HG02852 (cell line): ENCODE measurements at regions not wholly inside any gene's neighbourhood (a gene's known extent, or its start where the extent isn't known, plus 50 kb on each side); places are given as distances from the start of the nearest gene placed in this dataset.
"Not testable (repeated sequence)": the region's sequence is repeated elsewhere in the genome, so short reads cannot be mapped to it uniquely, and the experiment has no call there.

ENCODE experiments used
- ATAC-seq: cut with Tn5 transposase; IDR thresholded peaks from one replicate; pipeline ENCODE4 v1.9.1; 2021; ENCODE audit warnings: mild to moderate bottlenecking, moderate library complexity; ENCODE audit not compliant: unreplicated experiment

DNA sequence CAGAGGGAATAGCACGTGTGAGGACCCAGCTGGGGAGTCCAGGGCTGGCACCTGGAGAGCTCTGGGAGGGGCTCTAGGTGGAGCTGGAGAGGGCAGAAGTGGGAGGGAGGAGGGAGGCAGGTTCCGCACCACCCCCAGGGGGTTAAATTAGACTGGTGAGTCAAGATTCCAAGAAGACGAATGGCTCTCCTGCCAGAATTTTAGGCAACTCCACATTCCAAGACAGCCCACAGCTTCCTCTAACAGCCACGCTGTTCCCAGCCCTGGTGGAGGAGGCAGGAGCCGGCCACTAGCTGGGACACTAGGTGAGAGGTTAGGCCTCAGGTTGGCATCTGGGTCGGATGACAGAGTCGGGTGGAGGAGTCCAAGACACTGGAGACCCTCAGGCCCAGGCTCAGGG, 60.2 kb downstream of the TFAP2C start:
- no peak for ATAC-seq

DNA sequence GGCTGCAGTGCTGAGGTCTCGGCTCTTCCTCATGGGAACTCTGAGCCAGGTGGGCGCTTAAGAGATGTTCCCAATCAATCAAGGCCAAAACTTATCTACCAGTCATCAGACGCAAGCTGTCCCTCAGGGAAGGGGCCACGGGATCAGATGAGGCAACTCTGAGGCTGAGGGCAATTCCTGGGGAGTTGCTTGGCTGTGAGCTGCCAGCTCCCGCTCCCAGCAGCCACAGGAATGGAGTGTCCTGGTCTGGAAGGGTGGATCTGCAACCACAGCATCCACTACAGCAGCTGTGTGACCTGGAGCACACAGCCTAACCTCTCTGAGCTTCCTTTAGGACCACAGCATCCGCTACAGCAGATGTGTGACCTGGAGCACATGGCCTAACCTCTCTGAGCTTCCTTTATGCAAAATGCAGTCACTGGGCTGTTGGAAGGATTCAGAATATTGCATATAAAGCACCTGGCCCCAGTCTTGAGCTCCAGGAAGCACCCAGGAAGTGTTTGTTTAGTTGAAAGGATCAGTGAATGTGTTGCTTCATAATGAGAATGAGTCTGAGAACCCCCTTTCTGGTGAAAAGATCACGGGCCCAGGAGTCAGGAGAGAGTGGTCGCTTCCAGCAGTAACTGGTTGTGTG, 60.9 kb downstream of the TFAP2C start:
- ATAC-seq: no peak

DNA sequence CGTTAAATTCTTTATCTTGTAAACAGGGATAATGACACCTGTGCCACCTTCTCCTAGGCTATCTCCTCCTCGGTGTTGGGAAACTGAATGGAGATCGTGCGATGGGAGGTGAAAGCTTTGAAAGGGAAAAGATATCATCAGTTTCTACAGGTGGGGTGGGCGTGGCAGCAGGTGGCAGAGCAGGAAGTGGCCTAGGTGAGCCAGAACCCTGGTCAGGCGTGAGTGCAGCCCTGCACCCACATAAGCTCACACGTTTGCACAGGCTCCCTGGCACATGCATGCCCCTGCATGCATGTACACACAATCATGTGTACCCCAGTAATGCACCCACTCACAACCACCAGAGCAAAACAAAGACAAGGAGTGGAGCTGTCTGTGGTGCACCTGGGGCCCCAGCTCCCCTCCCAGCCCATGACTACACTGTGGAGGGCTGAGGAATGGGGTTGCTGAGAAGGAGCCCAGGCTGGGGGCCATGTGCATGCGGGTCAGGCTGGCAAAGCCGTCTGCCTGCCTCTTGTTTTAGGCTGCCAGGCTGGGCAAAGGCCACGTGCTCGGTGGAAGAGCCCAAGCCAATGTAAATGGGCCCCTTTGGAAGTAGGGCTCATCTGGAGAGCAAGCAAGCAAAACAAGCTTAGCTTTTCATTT, 61.5 kb downstream of the TFAP2C start:
- ATAC-seq: no peak

DNA sequence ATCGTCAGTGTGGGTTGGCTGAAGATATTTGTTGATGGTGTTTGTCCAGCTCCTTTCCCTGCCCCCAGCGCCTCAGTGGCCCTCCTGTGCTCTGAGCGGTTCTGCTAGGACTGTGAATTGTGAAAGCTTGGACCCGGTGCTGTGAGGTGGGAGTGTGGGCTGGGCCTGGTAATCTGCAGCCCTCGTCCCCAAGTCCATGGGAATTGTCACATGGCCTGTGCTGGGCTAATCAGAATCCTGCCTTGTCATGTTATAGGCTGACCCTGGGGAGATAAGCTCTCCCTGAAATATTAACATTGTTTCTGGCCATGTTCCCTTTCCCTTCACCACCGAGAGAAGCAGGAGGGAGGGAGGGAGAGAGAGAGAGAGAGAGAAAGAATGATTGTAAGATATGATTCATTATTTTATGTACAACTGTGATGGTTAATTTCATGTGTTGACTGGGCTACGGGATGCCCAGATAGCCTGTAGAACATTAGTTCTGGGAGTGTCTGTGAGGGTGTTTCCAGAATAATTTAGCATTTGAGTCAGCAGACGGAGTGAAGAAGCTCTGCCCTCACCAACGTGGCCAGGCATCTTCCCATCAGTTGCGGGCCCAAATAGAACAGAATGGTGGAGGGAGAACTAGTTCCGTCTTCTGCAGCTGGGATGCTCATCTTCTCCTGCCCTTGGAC, 62.4 kb downstream of the TFAP2C start:
- ATAC-seq: no peak

DNA sequence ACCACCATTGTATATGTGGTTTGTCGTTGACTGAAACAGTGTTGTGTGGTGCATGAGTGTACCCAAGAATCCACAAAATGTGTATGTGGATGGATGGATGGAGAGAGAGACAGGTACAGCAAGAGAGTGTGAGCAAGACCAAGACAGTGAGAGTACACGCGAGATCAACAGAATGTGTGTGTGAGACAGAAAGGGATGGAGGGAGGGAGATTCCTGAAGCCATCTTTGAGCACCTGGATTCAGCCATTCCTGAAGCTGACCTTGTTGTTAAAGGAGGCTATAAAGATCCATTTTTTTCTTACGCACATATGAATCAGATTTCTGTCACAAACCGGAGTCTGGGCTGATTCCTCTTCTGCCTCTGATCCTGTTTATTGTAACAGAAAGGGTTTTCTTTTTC, 64.1 kb downstream of the TFAP2C start:
- ATAC-seq: no peak

DNA sequence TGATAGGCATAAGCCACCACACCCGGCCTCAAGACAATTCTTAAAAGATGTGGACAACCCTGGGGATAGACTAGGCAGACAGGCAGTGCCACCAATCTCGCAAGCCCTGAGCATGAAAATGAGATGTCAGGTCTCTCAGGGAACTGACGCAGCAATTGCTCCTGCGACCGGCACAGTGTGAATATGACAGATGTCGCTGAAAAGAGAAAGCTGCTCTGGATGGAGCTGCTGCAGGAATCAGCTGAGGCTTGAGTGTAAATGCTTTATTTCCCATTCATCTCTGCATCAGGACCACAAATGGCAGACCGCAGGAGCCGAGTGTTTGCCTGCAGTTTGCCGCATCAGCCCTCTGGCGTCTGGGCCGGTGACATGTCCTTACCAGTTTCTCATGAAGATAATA, 68.4 kb downstream of the TFAP2C start:
- no peak for ATAC-seq

DNA sequence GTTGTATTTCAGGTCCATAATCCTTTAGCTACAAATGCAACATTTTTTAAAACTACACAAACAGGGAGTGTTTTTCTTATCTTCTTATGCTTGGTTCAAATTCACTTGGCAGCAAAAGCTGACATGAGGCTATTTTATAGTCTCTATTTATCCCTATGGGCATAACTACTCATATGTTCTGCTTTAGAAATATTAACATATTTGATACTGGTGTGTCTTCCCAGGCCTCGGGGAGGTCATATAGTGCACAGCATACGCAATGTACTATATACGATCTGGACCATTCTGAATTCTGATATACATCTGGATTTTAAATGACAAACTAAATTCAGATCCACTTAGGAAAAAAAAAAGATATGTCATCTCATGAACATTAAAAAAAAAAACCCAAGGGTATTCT, 69.2 kb downstream of the TFAP2C start:
- no peak for ATAC-seq

DNA sequence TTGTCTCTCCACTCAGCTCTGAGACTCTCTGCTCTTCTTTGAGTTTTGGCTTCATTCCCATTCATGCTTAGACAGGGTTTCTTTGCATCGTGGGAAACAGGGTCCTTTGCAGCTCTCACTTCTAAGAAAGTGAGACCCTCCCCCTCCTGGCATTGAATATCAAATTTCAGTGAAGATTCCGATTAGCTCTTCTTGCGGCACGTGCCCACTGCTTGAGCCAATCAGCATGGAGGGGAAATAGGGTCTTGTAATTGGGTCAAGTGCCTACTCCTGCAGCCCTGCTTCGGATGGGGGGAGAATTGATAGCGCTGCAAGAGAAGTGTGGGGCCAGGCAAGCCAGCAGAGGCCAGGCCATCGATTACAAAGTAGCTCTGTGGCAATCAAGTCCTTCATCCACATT, 69.6 kb downstream of the TFAP2C start:
- no peak for ATAC-seq

DNA sequence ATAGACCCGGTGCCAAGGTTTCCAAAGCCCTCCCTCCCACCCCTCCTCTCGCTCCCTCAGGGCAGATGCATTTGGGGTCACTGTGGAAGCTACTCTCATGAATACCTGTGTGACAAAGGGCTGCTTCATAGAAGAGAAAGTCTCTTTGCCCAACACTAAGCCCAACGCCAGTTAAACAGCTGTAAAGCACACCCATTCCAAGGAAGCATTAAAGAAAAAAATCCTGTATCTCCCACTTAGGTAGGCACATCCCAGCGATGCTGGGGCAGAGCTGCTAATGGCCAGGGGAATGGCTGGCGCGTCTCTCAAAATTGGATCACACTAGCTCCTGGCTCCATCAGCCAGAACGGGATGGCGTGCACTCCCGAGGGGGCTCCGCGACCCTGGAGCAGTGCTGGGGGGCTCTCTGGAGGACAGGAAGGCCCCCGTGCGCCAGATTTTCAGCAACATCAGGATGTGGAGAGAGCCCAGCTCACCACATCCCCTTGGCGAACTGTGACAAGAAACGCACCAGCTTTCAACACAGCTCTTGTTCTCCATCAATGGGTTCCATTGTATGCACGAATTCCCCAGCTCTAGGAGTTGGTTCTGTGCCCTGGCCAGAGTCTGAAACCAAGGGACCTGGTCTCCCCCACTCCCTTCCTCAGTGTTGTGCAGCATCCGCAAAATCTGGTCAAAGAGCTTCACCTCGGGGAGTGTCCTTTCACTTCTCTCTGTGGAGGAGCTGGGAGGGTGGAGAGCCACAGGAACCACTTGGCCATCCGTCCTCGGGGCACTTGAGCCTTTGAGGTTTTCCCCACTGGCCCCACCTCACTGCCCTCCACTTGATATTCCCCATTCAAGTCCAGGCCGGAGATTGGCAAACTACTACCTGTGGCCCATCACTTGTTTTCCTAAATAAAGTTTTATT, 74.1 kb downstream of the TFAP2C start:
- ATAC-seq: no peak

DNA sequence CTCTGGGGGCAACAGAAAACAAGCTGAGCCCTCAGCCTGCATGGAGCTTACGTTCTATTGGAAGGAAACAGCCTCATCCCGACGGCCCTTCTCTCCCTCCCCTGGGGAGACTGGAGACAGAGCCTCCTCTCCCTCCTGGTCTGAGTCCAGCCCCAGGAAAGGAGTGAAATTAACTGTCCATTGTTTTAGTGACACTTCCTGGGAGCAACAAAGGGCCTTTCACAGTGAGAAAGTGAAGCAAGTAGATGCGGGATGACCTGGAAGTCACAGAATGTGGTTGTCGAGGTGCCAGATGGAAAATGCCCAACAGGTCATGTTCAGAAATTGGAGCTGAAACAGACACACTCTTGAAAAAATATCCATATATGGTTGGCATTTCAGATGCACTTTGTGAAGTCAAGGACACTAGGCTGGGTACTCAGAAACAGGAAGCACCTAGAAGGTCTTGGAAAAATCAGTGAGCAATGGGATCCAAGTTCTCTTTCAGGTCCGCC, 77.8 kb downstream of the TFAP2C start:
- no peak for ATAC-seq

DNA sequence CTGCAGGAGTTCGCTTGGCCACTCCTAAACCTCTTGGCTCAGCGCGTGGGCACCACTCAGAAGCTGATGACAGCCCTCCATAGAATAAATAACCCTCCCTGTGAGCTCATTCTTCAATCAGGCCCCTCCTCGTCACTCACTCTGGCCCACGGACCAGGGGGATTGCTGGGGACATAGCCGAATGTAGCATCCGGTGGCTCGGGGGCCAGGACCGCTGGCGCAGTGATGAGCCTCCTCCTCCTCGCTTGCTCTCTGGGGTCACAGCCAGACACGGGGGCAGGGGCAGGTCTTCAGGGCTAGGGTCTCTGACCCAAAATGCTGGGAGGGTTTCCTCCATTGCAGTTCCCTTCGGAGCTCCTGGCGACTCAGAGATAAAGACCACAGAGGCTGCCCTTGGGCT, 79.9 kb downstream of the TFAP2C start:
- ATAC-seq: no peak

DNA sequence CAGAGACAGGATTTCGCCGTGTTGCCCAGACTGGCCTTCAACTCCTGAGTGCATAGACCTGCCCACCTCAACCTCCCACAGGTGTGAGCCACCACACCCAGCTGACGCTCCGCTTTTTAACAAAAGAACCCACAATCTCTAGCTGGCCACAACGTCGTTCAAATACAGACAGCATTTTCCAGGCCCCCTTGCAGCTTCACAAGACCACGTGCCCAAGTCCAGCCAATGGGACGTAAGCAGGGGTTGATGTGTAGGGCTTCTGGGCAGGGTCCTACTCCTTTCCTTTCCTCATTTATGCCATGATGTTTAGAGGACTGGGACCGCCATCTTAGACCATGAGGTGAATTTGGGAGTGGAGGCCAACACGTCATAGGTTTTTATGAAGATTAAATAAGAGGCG, 81.0 kb downstream of the TFAP2C start:
- no peak for ATAC-seq

DNA sequence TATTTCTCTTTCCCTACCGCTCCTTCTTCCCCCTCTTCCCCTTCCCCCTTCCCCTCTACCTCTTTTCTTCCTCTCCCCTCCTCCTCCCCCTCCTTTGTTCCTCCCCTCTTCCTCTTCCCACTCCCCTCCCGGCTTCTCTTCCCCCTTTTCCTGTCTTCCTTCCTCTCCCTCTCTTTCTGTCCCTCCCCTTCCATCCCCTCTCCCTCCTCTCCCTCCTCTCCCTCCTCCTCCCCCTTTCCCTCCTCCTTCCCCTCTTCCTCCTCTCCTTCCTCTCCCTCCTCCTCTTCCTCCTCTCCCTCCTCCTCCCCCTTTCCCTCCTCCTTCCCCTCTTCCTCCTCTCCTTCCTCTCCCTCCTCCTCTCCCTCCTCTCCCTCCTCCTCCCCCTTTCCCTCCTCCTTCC, 81.5 kb downstream of the TFAP2C start:
- ATAC-seq: not testable (repeated sequence)

DNA sequence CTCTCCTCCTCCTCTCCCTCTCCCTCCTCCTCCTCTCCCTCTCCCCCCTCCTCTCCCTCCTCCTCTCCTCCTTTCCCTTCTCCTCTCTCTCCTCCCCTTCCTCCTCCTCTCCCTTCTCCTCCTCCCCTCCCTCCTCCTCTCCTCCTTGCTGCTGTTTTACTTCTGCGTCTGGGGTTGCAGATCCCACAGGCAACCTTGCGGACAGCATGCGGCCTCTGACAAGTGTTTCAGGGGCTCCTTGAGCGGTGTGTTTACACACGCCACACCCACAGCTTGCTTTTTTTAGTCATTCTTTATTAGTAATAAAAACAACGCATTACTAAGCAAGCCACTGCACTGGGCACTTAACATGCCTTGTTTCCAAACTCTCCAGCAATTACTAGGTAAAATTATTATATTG, 81.9 kb downstream of the TFAP2C start:
- ATAC-seq: no peak

DNA sequence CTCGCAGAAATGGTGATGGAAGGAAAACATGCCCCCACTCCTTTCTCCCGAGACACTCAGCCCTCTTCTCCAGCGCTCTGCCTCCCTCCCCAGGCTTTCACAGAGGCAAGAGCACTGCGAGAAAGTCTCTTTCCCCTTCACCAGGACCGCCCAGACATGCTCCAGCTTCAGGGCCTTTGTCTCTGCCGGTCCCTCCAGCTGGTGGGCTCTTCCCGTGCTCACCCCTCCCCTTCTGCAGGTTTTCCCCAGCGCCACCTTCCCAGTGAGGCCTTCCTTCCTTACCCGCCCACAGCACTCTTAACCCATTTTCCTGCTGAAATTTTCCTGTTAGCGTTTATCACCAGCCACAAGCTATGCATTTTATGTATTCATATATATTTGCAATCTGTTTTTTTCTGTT, 86.2 kb downstream of the TFAP2C start:
- ATAC-seq: no peak

DNA sequence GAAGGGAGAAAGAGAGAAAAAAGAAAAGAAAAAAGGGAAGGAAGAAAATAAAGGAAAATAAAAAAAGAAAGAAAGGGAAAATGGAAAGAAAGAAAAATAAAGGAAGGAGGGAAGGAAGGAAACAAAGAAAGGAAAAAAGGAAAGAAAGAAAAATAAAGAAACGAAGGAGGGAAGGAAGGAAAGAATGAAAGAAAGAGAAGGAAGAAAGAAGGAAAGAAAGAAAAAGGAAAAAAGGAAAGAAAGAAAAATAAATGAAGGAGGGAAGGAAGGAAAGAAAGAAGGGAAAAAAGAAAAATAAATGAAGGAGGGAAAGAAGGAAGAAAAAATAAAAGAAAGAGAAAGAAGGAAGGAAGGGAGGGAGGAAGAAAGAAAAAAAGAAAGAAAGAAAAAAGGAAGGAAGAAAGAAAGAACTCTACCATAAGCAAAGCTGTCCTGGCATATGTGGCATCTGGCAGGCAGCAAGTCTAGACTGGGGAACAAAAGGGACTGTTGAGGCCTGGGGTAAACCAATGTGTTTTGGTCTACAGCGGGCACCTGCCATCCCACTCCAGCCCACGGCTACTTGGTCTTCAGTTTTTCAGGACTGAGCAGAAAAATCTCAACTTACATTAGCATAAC, 86.9 kb downstream of the TFAP2C start:
- no peak for ATAC-seq

DNA sequence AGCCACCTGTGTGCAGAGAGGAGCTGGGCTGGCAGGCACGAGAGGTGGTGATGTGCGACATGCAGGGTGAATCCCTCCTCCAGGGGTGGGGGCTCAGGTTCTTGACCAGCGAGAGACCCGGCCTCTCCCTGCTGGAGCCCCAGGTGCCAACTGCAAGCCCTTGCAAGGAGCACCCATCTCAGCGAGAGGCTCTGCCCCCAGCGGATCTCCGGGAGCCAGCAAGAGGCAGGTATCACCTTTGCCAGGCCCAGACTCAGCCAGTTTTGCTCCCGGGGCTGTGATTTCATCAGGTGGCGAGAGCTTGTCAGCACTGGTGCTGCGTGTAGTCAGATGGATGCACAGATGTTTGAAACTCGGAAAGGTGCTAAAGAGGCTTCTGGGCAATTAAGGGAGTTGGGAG, 87.7 kb downstream of the TFAP2C start:
- ATAC-seq: no peak

DNA sequence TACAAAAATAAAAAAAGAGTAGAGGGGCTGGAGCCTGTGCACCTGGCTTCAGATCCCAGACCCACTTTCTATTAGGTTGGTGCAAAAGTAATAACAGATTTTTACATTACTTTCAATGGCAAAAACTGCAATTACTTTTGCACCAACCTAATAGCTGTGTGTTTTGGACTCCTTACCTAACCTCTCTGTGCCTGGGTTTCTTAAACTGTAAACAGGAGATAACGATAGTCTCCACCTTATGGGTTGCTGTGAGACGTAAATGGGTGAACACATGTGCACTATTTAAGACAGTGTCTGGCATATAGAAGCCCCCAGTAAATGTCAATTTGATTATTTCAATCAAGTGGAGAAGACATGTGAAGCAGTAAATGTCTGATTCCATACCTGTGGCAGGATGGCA, 89.7 kb downstream of the TFAP2C start:
- no peak for ATAC-seq

DNA sequence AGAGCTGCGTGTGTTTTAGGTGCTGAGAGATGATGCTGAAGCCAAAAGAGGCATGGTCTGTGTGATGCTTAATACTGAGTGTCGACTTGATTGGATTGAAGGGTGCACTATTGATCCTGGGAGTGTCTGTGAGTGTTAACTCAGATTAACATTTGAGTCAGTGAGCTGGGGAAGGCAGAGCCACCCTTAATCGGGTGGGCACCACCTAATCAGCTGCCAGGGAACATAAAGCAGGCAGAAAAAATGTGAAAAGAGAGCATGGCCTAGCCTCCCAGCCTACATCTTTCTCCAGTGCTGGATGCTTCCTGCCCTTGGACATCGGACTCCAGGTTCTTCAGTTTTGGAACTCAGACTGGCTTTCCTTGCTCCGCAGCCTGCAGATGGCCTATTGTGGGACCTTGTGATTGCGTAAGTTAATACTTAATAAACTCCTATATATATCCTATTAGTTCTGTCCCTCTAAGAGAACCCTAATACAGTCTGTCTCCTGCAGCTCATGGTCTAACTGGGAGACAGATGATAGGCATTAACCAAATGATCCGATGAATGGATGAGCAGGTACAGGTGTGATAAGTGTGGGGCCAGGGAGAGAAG, 91.6 kb downstream of the TFAP2C start:
- no peak for ATAC-seq

DNA sequence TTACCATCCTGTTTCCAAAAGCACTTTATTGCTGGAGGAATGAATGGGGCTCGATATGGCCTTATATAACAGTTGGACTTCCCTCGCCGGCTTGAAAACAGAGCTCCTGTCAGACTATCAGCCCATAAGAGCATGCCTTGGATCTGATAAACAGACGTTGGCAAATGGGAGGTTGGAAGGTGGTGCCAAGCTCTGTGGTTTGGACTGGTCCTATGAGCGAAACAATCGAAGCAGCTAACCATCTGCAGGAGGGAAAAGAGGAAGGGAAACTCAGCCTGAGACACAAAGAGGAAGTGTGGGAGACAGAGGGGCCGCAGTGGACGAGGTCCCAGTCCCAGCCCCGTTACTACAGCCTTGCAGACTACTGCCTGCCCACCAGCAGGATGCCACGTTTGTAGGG, 92.9 kb downstream of the TFAP2C start:
- no peak for ATAC-seq

DNA sequence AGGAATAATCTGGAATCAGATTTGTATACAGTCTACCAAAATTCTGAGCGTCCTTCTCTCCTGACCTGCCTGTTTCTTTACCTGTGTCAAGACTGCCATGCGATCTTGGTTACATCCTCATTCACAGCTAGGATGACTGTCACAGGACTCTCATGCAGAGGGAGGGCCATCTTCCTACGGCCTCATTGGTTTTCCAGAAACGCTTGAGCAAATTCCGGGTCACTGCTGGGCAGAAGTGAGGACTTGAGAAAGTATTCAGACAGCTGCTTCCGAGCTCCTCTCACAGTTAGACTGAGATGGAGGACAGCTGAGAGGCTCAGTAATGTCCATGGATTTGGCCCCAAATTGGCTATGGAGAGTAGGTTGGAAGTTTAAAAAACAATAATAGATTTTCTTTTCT, 94.2 kb downstream of the TFAP2C start:
- ATAC-seq: no peak
